Astrocyte (in vitro differentiated cells and primary cell): ENCODE measurements at regions not wholly inside any gene's neighbourhood (a gene's known extent, or its start where the extent isn't known, plus 50 kb on each side); places are given as distances from the start of the nearest gene placed in this dataset.

Experiments
- CTCF ChIP-seq: IDR thresholded peaks from 2 replicates; pipeline ENCODE4 v1.5.1; 2011; ENCODE audit warnings: low read depth, mild to moderate bottlenecking, inconsistent platforms, low read length, moderate library complexity; ENCODE audit not compliant: insufficient read depth
- EZH2 ChIP-seq: IDR thresholded peaks from 2 replicates; pipeline ENCODE4 v1.6.1; 2012; ENCODE audit warnings: mild to moderate bottlenecking, low read length, inconsistent platforms; ENCODE audit not compliant: insufficient read depth

- TF ChIP-seq EZH2 (no peak), CTCF (no peak)
Observed at GRCh38 chr13:60689076-60689475, 292.1 kb downstream of the TDRD3 start.
